Panc1 (cell line): ENCODE measurements at regions not wholly inside any gene's neighbourhood (a gene's known extent, or its start where the extent isn't known, plus 50 kb on each side); places are given as distances from the start of the nearest gene placed in this dataset.

Source experiments
- ATAC-seq: fragments of 200-7000 bp; cut with Tn5 transposase; 2 replicates; pipeline ENCODE4 v1.9.1; 2020; ENCODE audit warnings: mild to moderate bottlenecking, moderate library complexity
- BruUV-seq: library from RNA; stranded (reverse); fragments of 400-500 nt; replicated peaks from 2 replicates; lab custom pipeline; 2021; lab: Mats Ljungman, UMichigan
- CTCF ChIA-PET: fragments of 300-600 bp; sonication (Branson Sonifier 250); formaldehyde crosslinking; loops from one replicate; lab custom pipeline; 2022; ENCODE audit warnings: antibody characterized with exemption; lab: Charles Lee
- POLR2A ChIA-PET: fragments of 300-600 bp; sonication (Branson Sonifier 250); formaldehyde crosslinking; loops from one replicate; lab custom pipeline; 2022; ENCODE audit warnings: antibody characterized with exemption; lab: Charles Lee
- DNase-seq: peaks from one replicate; pipeline ENCODE4 v3.0.0-alpha.2; 2010; ENCODE audit warnings: low read depth, low spot score
- H3K27ac ChIP-seq: 2 replicates; pipeline ENCODE4 v1.5.1; 2011; ENCODE audit warnings: mild to moderate bottlenecking, low read length, inconsistent platforms
- H3K27me3 ChIP-seq: fragments of 200-500 bp; sonication (Bioruptor generic); 2 replicates; pipeline ENCODE4 v1.6.0; 2014; ENCODE audit warnings: low read length, inconsistent platforms; ENCODE audit not compliant: control insufficient read depth, insufficient read depth
- H3K36me3 ChIP-seq: fragments of 200-500 bp; sonication (Bioruptor generic); 2 replicates; pipeline ENCODE4 v1.5.1; 2014; ENCODE audit warnings: inconsistent platforms, mild to moderate bottlenecking, low read length, moderate library complexity; ENCODE audit not compliant: control insufficient read depth, insufficient read depth
- H3K4me1 ChIP-seq: 2 replicates; pipeline ENCODE4 v1.5.1; 2011; ENCODE audit warnings: inconsistent platforms, mild to moderate bottlenecking, low read length, moderate library complexity; ENCODE audit not compliant: control insufficient read depth, insufficient read depth
- H3K4me3 ChIP-seq, 2 experiments: 2 replicates each; pipeline ENCODE4 v1.5.1; 2011 to 2012; ENCODE audit warnings: low read depth in 2 of 2, low read length in 2 of 2, mild to moderate bottlenecking in 2 of 2, inconsistent platforms in 1 of 2, moderate library complexity in 1 of 2
- H3K9me3 ChIP-seq: fragments of 200-500 bp; sonication (Bioruptor generic); 2 replicates; pipeline ENCODE4 v1.5.1; 2014; ENCODE audit warnings: low read depth, mild to moderate bottlenecking, inconsistent platforms, low read length, moderate library complexity; ENCODE audit not compliant: control insufficient read depth, insufficient read depth
- CTCF ChIP-seq: fragments of 450-650 bp; IDR thresholded peaks from 2 replicates; pipeline ENCODE4 v1.5.1; 2017; ENCODE audit warnings: mild to moderate bottlenecking
- POLR2AphosphoS5 ChIP-seq: IDR thresholded peaks from 2 replicates; pipeline ENCODE4 v1.6.1; 2012; ENCODE audit warnings: mild to moderate bottlenecking, low read depth, low read length, moderate library complexity
- REST ChIP-seq, 2 experiments: IDR thresholded peaks; 2 replicates each; pipeline ENCODE4 v1.6.1; 2011 to 2012; ENCODE audit warnings: low read depth in 2 of 2, control low read depth in 1 of 2, low read length in 1 of 2, mild to moderate bottlenecking in 1 of 2, moderate library complexity in 1 of 2; ENCODE audit not compliant: insufficient read depth in 1 of 2
- SIN3A ChIP-seq: IDR thresholded peaks from 2 replicates; pipeline ENCODE4 v1.6.1; 2012; ENCODE audit warnings: low read depth, mild to moderate bottlenecking, low read length, moderate library complexity, borderline replicate concordance; ENCODE audit not compliant: insufficient read depth
- TCF7L2 ChIP-seq: IDR thresholded peaks from 2 replicates; pipeline ENCODE4 v1.6.1; 2011; ENCODE audit warnings: mild to moderate bottlenecking, low read depth, low read length, inconsistent platforms
- in situ Hi-C: cut with HindIII; loops from 2 replicates; pipeline ENCODE4 v1.10.0; 2016; ENCODE audit warnings: low sequenced_read_pairs, low pct_unique_long_range_greater_than_20kb
- intact Hi-C: fragments of 100-400 bp; cut with micrococcal nuclease; formaldehyde crosslinking; loops from one replicate; pipeline ENCODE4 v1.10.0; 2022; ENCODE audit not compliant: unreplicated experiment

- in situ Hi-C loops (no loop called here), intact Hi-C loops (no loop called here)
- no peaks in the 10 kb centered on the region for H3K4me1 ChIP-seq
- H3K4me3 ChIP-seq = no peak overlapping the region
- no peaks in the 10 kb centered on the region for H3K9me3 ChIP-seq
- DNase-seq (no peak), ATAC-seq (no peak)
- H3K27ac ChIP-seq = no peak overlapping the region
- ChIA-PET POLR2A (no interaction called here), CTCF (no interaction called here)
- TF ChIP-seq REST (IDR thresholded peaks at IDR 0.05; ENCODE audit: insufficient read depth in 1 of 2, low read depth in 2 of 2, low read length in 1 of 2) (no peak), TCF7L2 (no peak), CTCF (no peak), SIN3A (no peak), POLR2AphosphoS5 (no peak)
- BruUV-seq = no TSS peak
- H3K36me3 ChIP-seq = no peaks in the 10 kb centered on the region
- no peaks in the 10 kb centered on the region for H3K27me3 ChIP-seq
Observed at GRCh38 chr12:38154096-38155019, 162.2 kb upstream of the ALG10B start.

GRCh38 chr12:38155020-38155395 lies 161.6 kb upstream of the ALG10B start:
- Histone ChIP-seq H3K4me3 (no peak overlapping the region), H3K27me3 (no peaks in the 10 kb centered on the region), H3K27ac (no peak overlapping the region), H3K9me3 (no peaks in the 10 kb centered on the region), H3K4me1 (no peaks in the 10 kb centered on the region), H3K36me3 (no peaks in the 10 kb centered on the region)
- in situ Hi-C loops = no loop called here
- ChIA-PET POLR2A (no interaction called here), CTCF (no interaction called here)
- ATAC-seq (no peak), DNase-seq (no peak)
- BruUV-seq = no TSS peak
- intact Hi-C loops = no loop called here
- TF ChIP-seq CTCF = no peak
- no peak for TF ChIP-seq REST (IDR thresholded peaks at IDR 0.05; ENCODE audit: insufficient read depth in 1 of 2, low read depth in 2 of 2, low read length in 1 of 2)
- no peak for TF ChIP-seq TCF7L2
- TF ChIP-seq POLR2AphosphoS5 = no peak
- TF ChIP-seq SIN3A = no peak
